Fibroblast of pulmonary artery (primary cell): ENCODE measurements at regions not wholly inside any gene's neighbourhood (a gene's known extent, or its start where the extent isn't known, plus 50 kb on each side); places are given as distances from the start of the nearest gene placed in this dataset.

ENCODE experiments used
- DNase-seq: peaks from one replicate; pipeline ENCODE4 v3.0.0-alpha.2; 2010; ENCODE audit warnings: low read depth
- H3K4me3 ChIP-seq: replicated peaks from 2 replicates; pipeline ENCODE4 v1.5.1; 2011; ENCODE audit warnings: low read depth, mild to moderate bottlenecking, control low read depth, low read length, moderate library complexity
- TF ChIP-seq, protein P1 (sequence below): IDR thresholded peaks from 2 replicates; pipeline ENCODE4 v1.5.1; 2011; ENCODE audit warnings: mild to moderate bottlenecking, control low read depth, low read length, inconsistent platforms; ENCODE audit errors: missing control alignments

- H3K4me3 ChIP-seq: no peak overlapping the region
- TF ChIP-seq, protein P1, sequence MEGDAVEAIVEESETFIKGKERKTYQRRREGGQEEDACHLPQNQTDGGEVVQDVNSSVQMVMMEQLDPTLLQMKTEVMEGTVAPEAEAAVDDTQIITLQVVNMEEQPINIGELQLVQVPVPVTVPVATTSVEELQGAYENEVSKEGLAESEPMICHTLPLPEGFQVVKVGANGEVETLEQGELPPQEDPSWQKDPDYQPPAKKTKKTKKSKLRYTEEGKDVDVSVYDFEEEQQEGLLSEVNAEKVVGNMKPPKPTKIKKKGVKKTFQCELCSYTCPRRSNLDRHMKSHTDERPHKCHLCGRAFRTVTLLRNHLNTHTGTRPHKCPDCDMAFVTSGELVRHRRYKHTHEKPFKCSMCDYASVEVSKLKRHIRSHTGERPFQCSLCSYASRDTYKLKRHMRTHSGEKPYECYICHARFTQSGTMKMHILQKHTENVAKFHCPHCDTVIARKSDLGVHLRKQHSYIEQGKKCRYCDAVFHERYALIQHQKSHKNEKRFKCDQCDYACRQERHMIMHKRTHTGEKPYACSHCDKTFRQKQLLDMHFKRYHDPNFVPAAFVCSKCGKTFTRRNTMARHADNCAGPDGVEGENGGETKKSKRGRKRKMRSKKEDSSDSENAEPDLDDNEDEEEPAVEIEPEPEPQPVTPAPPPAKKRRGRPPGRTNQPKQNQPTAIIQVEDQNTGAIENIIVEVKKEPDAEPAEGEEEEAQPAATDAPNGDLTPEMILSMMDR: no peak
- no peak for DNase-seq
Observed at GRCh38 chr5:165673499-165673898, 2168.1 kb downstream of the MAT2B start.

DNA sequence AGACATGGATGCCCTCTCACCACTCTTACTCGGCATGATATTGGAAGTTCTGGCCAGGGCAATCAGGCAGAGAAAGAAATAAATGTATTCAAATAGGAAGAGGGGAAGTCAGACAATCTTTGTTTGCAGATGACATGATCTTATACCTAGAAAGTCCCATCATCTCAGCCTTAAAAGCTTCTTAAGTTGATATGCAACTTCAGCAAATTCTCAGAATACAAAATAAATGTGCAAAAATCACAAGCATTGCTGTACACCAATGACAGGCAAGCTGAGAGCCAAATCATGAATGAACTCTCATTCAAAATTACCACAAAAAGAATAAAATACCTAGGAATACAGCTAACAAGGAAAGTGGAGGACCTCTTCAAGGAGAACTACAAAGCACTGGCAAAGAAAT is 2190.4 kb downstream of the MAT2B start:
- no peak for DNase-seq
- H3K4me3 ChIP-seq: no peak overlapping the region
- TF ChIP-seq, protein P1: no peak

- TF ChIP-seq, protein P1: no peak
- H3K4me3 ChIP-seq: no peak overlapping the region
- DNase-seq: no peak
Observed at GRCh38 chr5:165705960-165706359, 2200.5 kb downstream of the MAT2B start.

GRCh38 chr5:165712011-165712410 is 2206.6 kb downstream of the MAT2B start:
- TF ChIP-seq, protein P1: no peak
- DNase-seq: no peak
- no peak overlapping the region for H3K4me3 ChIP-seq

- no peak overlapping the region for H3K4me3 ChIP-seq
- TF ChIP-seq, protein P1: no peak
- no peak for DNase-seq
Observed at GRCh38 chr5:165714598-165714997, 2209.2 kb downstream of the MAT2B start.

DNA sequence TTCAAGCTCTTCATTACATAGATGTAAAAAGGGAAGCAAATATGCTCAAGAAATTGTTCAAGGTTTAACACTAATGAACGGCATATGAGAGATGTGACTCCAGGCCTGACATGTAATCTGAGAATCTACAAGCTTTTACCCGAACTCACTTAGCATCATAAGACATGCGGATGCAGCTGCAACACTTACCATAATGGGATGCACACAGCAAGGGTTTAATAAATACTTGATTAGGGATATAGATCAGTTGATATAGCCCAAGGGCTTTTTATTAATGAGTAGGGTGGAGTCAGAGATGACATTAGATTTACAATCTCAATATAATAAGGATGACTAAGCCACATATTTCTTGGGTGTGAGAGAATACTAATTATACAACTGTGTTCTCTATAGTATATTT is 2215.5 kb downstream of the MAT2B start:
- no peak for DNase-seq
- TF ChIP-seq, protein P1: no peak
- H3K4me3 ChIP-seq: no peak overlapping the region

- TF ChIP-seq, protein P1: no peak
- no peak for DNase-seq
- H3K4me3 ChIP-seq: no peak overlapping the region
Observed at GRCh38 chr5:165722401-165722800, 2217.0 kb downstream of the MAT2B start.
